DMS 273 (cell line): ENCODE measurements at regions not wholly inside any gene's neighbourhood (a gene's known extent, or its start where the extent isn't known, plus 50 kb on each side); places are given as distances from the start of the nearest gene placed in this dataset.

ENCODE experiments used
- DNase-seq: peaks from one replicate; lab custom pipeline; 2025; ENCODE audit not compliant: unreplicated experiment; lab: John Stamatoyannopoulos, UW

GRCh38 chr13:77383097-77383496, 56.2 kb upstream of the MYCBP2 start:
- no peak for DNase-seq

- no peak for DNase-seq
Observed at GRCh38 chr13:77381059-77381458, 54.2 kb upstream of the MYCBP2 start.

GRCh38 chr13:77379508-77379907, 52.6 kb upstream of the MYCBP2 start:
- DNase-seq: no peak

GRCh38 chr13:77378662-77379061, 51.8 kb upstream of the MYCBP2 start:
- no peak for DNase-seq

GRCh38 chr13:77377016-77377415, 50.1 kb upstream of the MYCBP2 start:
- peak; percentile 28 for DNase-seq
